Stimulated activated CD4-positive, alpha-beta T cell treated with anti-CD3 and anti-CD28 coated beads, Interleukin-1b, Interleukin-23, amount 100 ng/mL, for 4 hours (primary cell): ENCODE measurements at regions not wholly inside any gene's neighbourhood (a gene's known extent, or its start where the extent isn't known, plus 50 kb on each side); places are given as distances from the start of the nearest gene placed in this dataset.

Experiments
- DNase-seq, 2 donors: peaks; one replicate each; pipeline ENCODE4 v3.0.0-alpha.2; 2020; ENCODE audit warnings: low read depth in 2 of 2

GRCh38 chr4:153850533-153851280 is 61.8 kb upstream of the SFRP2 start:
- DNase-seq = no peak

- DNase-seq = no peak
Observed at GRCh38 chr4:153844144-153844543, 55.3 kb upstream of the SFRP2 start.
